Endothelial cell (in vitro differentiated cells): ENCODE measurements at regions not wholly inside any gene's neighbourhood (a gene's known extent, or its start where the extent isn't known, plus 50 kb on each side); places are given as distances from the start of the nearest gene placed in this dataset.
"Not testable (repeated sequence)": the region's sequence is repeated elsewhere in the genome, so short reads cannot be mapped to it uniquely, and the experiment has no call there.

Experiments used
- DNase-seq: peaks from one replicate; pipeline ENCODE4 v3.0.0; 2021; ENCODE audit warnings: low spot score
- H3K27ac Mint-ChIP-seq: one replicate; pipeline ENCODE4 v1.8.0; 2021; ENCODE audit warnings: mixed read lengths, inconsistent platforms; ENCODE audit not compliant: unreplicated experiment
- H3K27me3 Mint-ChIP-seq: one replicate; pipeline ENCODE4 v1.8.0; 2021; ENCODE audit warnings: mild to moderate bottlenecking, moderate library complexity, mixed read lengths, inconsistent platforms; ENCODE audit not compliant: unreplicated experiment
- H3K36me3 Mint-ChIP-seq: one replicate; pipeline ENCODE4 v1.8.0; 2021; ENCODE audit warnings: mild to moderate bottlenecking, low read depth, mixed read lengths, inconsistent platforms; ENCODE audit not compliant: unreplicated experiment
- H3K4me1 Mint-ChIP-seq: one replicate; pipeline ENCODE4 v1.8.0; 2021; ENCODE audit warnings: mild to moderate bottlenecking, mixed read lengths, inconsistent platforms; ENCODE audit not compliant: unreplicated experiment
- H3K4me3 Mint-ChIP-seq: one replicate; pipeline ENCODE4 v1.8.0; 2021; ENCODE audit warnings: mild to moderate bottlenecking, mixed read lengths, inconsistent platforms; ENCODE audit not compliant: unreplicated experiment
- H3K9me3 Mint-ChIP-seq: one replicate; pipeline ENCODE4 v1.8.0; 2021; ENCODE audit warnings: mixed read lengths, inconsistent platforms; ENCODE audit not compliant: unreplicated experiment
- TF ChIP-seq, protein P1 (sequence below): fragments of 200-600 bp; sonication (generic); IDR thresholded peaks from one replicate; pipeline ENCODE4 v1.5.0; 2021; ENCODE audit warnings: antibody characterized with exemption; ENCODE audit not compliant: unreplicated experiment

DNA sequence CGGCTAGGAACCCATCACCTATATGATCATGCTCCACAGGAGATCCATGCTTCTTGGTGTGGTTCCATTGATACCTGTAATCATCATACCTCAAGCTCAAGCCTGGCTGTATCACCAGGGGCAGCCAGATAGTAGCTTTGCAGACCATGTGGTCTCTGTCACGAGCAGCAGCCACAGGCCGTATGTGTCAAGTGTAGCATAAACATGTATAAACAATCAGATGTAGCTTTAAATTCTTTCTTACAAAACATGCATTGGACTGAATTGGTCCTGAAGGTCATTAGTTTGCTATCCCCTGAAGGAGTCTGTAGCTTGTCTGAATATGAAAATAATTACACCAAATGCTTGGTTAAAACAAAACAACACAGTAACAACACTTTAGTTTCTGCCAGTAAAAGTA lies 1223.2 kb upstream of the TMEM132C start:
- Mint-ChIP-seq H3K9me3 (peaks cover 26% of the 10 kb centered on the region), H3K36me3 (peaks cover 11% of the 10 kb centered on the region), H3K4me1 (no peaks in the 10 kb centered on the region), H3K27ac (no peak overlapping the region), H3K27me3 (peaks cover 6% of the 10 kb centered on the region), H3K4me3 (no peak overlapping the region)
- DNase-seq: no peak
- TF ChIP-seq, protein P1, sequence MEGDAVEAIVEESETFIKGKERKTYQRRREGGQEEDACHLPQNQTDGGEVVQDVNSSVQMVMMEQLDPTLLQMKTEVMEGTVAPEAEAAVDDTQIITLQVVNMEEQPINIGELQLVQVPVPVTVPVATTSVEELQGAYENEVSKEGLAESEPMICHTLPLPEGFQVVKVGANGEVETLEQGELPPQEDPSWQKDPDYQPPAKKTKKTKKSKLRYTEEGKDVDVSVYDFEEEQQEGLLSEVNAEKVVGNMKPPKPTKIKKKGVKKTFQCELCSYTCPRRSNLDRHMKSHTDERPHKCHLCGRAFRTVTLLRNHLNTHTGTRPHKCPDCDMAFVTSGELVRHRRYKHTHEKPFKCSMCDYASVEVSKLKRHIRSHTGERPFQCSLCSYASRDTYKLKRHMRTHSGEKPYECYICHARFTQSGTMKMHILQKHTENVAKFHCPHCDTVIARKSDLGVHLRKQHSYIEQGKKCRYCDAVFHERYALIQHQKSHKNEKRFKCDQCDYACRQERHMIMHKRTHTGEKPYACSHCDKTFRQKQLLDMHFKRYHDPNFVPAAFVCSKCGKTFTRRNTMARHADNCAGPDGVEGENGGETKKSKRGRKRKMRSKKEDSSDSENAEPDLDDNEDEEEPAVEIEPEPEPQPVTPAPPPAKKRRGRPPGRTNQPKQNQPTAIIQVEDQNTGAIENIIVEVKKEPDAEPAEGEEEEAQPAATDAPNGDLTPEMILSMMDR: no peak

- Mint-ChIP-seq H3K4me3 (no peak overlapping the region), H3K4me1 (no peaks in the 10 kb centered on the region), H3K36me3 (peaks cover 8% of the 10 kb centered on the region), H3K27ac (no peak overlapping the region), H3K9me3 (peaks cover 24% of the 10 kb centered on the region), H3K27me3 (peaks cover 6% of the 10 kb centered on the region)
- DNase-seq: no peak
- TF ChIP-seq, protein P1: no peak
These were observed 1222.1 kb upstream of the TMEM132C start for GRCh38 chr12:127044836-127045235.

- TF ChIP-seq, protein P1: no peak
- no peak overlapping the region for H3K27ac Mint-ChIP-seq
- peaks cover 24% of the 10 kb centered on the region for H3K9me3 Mint-ChIP-seq
- DNase-seq: no peak
- H3K4me3 Mint-ChIP-seq: no peak overlapping the region
- H3K4me1 Mint-ChIP-seq: no peaks in the 10 kb centered on the region
- H3K27me3 Mint-ChIP-seq: peaks cover 6% of the 10 kb centered on the region
- peaks cover 6% of the 10 kb centered on the region for H3K36me3 Mint-ChIP-seq
These were observed 1220.5 kb upstream of the TMEM132C start for GRCh38 chr12:127046467-127046866.

DNA sequence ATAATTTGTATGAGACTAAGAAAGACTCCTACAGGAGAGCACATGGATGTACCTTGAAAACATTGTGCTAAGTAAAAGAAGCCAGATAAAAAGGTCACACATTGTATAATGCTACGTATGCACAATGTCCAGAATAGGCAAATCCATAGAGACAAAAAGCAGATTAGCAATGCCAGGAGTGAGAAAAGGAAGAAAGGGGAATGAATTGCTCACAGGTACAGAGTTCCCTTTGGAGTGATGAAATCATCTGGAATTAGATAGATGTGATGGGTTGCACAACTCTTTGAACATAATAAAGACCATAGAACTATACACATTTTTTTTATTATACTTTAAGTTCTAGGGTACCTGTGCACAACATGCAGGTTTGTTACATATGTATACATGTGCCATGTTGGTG lies 1218.9 kb upstream of the TMEM132C start:
- Mint-ChIP-seq H3K27me3 (peaks cover 4% of the 10 kb centered on the region), H3K9me3 (peaks cover 9% of the 10 kb centered on the region), H3K36me3 (no peaks in the 10 kb centered on the region), H3K27ac (no peak overlapping the region), H3K4me3 (no peak overlapping the region), H3K4me1 (no peaks in the 10 kb centered on the region)
- no peak for DNase-seq
- TF ChIP-seq, protein P1: no peak

GRCh38 chr12:127048525-127048924 lies 1218.4 kb upstream of the TMEM132C start:
- not testable (repeated sequence) for H3K4me1 Mint-ChIP-seq

GRCh38 chr12:127051139-127051538 lies 1215.8 kb upstream of the TMEM132C start:
- Mint-ChIP-seq H3K27me3 (peaks cover 1% of the 10 kb centered on the region), H3K9me3 (peaks cover 5% of the 10 kb centered on the region), H3K4me3 (no peak overlapping the region), H3K4me1 (no peaks in the 10 kb centered on the region), H3K27ac (no peak overlapping the region), H3K36me3 (no peaks in the 10 kb centered on the region)
- DNase-seq: no peak
- TF ChIP-seq, protein P1: no peak

More at GRCh38 chr12:127048525-127048924, 1218.4 kb upstream of the TMEM132C start:
- H3K27ac Mint-ChIP-seq, H3K4me3 Mint-ChIP-seq, H3K27me3 Mint-ChIP-seq, H3K9me3 Mint-ChIP-seq, H3K36me3 Mint-ChIP-seq, DNase-seq: not testable (repeated sequence)
